Activated CD4-positive, alpha-beta memory T cell treated with anti-CD3 and anti-CD28 coated beads, Interleukin-2, amount 10 ng/mL, durations not matched to agents 7 days and 5 days (primary cell): ENCODE measurements at regions not wholly inside any gene's neighbourhood (a gene's known extent, or its start where the extent isn't known, plus 50 kb on each side); places are given as distances from the start of the nearest gene placed in this dataset.

Source experiments
- CTCF ChIA-PET: fragments of 350-600 bp; sonication (Branson Sonifier 250); formaldehyde crosslinking; loops from one replicate; lab custom pipeline; 2021; ENCODE audit warnings: antibody characterized with exemption, inconsistent platforms; lab: Charles Lee
- POLR2A ChIA-PET: fragments of 350-600 bp; sonication (Branson Sonifier 250); formaldehyde crosslinking; loops from one replicate; lab custom pipeline; 2021; ENCODE audit warnings: antibody characterized with exemption; lab: Charles Lee
- DNase-seq: peaks from one replicate; pipeline ENCODE4 v3.0.0-alpha.2; 2020
- H3K27ac Mint-ChIP-seq: one replicate; pipeline ENCODE4 v1.8.0; 2021; ENCODE audit warnings: mild to moderate bottlenecking, mixed read lengths
- H3K27me3 Mint-ChIP-seq: one replicate; pipeline ENCODE4 v1.8.0; 2021; ENCODE audit warnings: mixed read lengths
- H3K36me3 Mint-ChIP-seq: one replicate; pipeline ENCODE4 v1.8.0; 2021; ENCODE audit warnings: low read depth, mixed read lengths
- H3K4me1 Mint-ChIP-seq: one replicate; pipeline ENCODE4 v1.8.0; 2021; ENCODE audit warnings: mixed read lengths
- H3K4me3 Mint-ChIP-seq: one replicate; pipeline ENCODE4 v1.8.0; 2021; ENCODE audit warnings: mild to moderate bottlenecking, mixed read lengths
- H3K9me3 Mint-ChIP-seq: one replicate; pipeline ENCODE4 v1.8.0; 2021; ENCODE audit warnings: mixed read lengths

GRCh38 chr1:229778794-229779193 lies 152.7 kb downstream of the URB2 start:
- Mint-ChIP-seq H3K27me3 (peaks cover 9% of the 10 kb centered on the region), H3K27ac (no peak overlapping the region), H3K36me3 (no peaks in the 10 kb centered on the region), H3K9me3 (no peaks in the 10 kb centered on the region), H3K4me3 (no peak overlapping the region), H3K4me1 (no peaks in the 10 kb centered on the region)
- ChIA-PET CTCF (no interaction called here), POLR2A (no interaction called here)
- no peak for DNase-seq

GRCh38 chr1:229781453-229781852 lies 155.4 kb downstream of the URB2 start:
- Mint-ChIP-seq H3K27ac (no peak overlapping the region), H3K27me3 (peaks cover 12% of the 10 kb centered on the region), H3K4me3 (no peak overlapping the region), H3K4me1 (no peaks in the 10 kb centered on the region), H3K36me3 (no peaks in the 10 kb centered on the region), H3K9me3 (no peaks in the 10 kb centered on the region)
- ChIA-PET POLR2A (no interaction called here), CTCF (no interaction called here)
- no peak for DNase-seq

- ChIA-PET POLR2A (no interaction called here), CTCF (no interaction called here)
- no peak overlapping the region for H3K4me3 Mint-ChIP-seq
- no peak for DNase-seq
- H3K27ac Mint-ChIP-seq: no peak overlapping the region
- H3K36me3 Mint-ChIP-seq: no peaks in the 10 kb centered on the region
- peaks cover under 1% of the 10 kb centered on the region for H3K9me3 Mint-ChIP-seq
- no peaks in the 10 kb centered on the region for H3K4me1 Mint-ChIP-seq
- H3K27me3 Mint-ChIP-seq: peaks cover 18% of the 10 kb centered on the region
Measured at GRCh38 chr1:229782469-229782868, 156.4 kb downstream of the URB2 start.

GRCh38 chr1:229784834-229785233 lies 158.8 kb downstream of the URB2 start:
- POLR2A ChIA-PET: no interaction called here
- Mint-ChIP-seq H3K9me3 (peaks cover 7% of the 10 kb centered on the region), H3K27ac (no peak overlapping the region), H3K4me1 (no peaks in the 10 kb centered on the region), H3K36me3 (no peaks in the 10 kb centered on the region), H3K4me3 (no peak overlapping the region), H3K27me3 (peaks cover 27% of the 10 kb centered on the region)
- no peak for DNase-seq
- CTCF ChIA-PET: no interaction called here

- Mint-ChIP-seq H3K9me3 (peaks cover 7% of the 10 kb centered on the region), H3K36me3 (no peaks in the 10 kb centered on the region), H3K27me3 (peaks cover 24% of the 10 kb centered on the region), H3K27ac (no peak overlapping the region), H3K4me1 (no peaks in the 10 kb centered on the region), H3K4me3 (no peak overlapping the region)
- POLR2A ChIA-PET: no interaction called here
- no peak for DNase-seq
- CTCF ChIA-PET: no interaction called here
Measured at GRCh38 chr1:229786974-229787610, 161.0 kb downstream of the URB2 start.

GRCh38 chr1:229788004-229788403 lies 162.0 kb downstream of the URB2 start:
- H3K4me3 Mint-ChIP-seq: no peak overlapping the region
- ChIA-PET CTCF (no interaction called here), POLR2A (no interaction called here)
- H3K4me1 Mint-ChIP-seq: no peaks in the 10 kb centered on the region
- no peak for DNase-seq
- H3K27me3 Mint-ChIP-seq: peaks cover 22% of the 10 kb centered on the region
- H3K36me3 Mint-ChIP-seq: no peaks in the 10 kb centered on the region
- H3K27ac Mint-ChIP-seq: no peak overlapping the region
- peaks cover 7% of the 10 kb centered on the region for H3K9me3 Mint-ChIP-seq

- ChIA-PET POLR2A (no interaction called here), CTCF (no interaction called here)
- Mint-ChIP-seq H3K27ac (no peak overlapping the region), H3K27me3 (peaks cover 19% of the 10 kb centered on the region), H3K9me3 (peaks cover 7% of the 10 kb centered on the region), H3K4me1 (peaks cover 2% of the 10 kb centered on the region), H3K4me3 (no peak overlapping the region), H3K36me3 (no peaks in the 10 kb centered on the region)
- no peak for DNase-seq
Measured at GRCh38 chr1:229792012-229792975, 166.2 kb downstream of the URB2 start.

GRCh38 chr1:229793488-229793887 lies 167.4 kb downstream of the URB2 start:
- Mint-ChIP-seq H3K27me3 (peaks cover 13% of the 10 kb centered on the region), H3K36me3 (no peaks in the 10 kb centered on the region), H3K4me1 (peaks cover 2% of the 10 kb centered on the region), H3K27ac (no peak overlapping the region), H3K9me3 (peaks cover 3% of the 10 kb centered on the region), H3K4me3 (no peak overlapping the region)
- ChIA-PET POLR2A (interaction anchor here (0.7 kb wide), 1 partner anchor 431 kb away, joined by 3 read pairs; no protein-coding TSS in a partner anchor), CTCF (no interaction called here)
- DNase-seq: no peak

- DNase-seq: no peak
- Mint-ChIP-seq H3K9me3 (peaks cover 6% of the 10 kb centered on the region), H3K27ac (no peak overlapping the region), H3K36me3 (no peaks in the 10 kb centered on the region), H3K27me3 (peaks cover 10% of the 10 kb centered on the region), H3K4me1 (peaks cover 2% of the 10 kb centered on the region), H3K4me3 (no peak overlapping the region)
- POLR2A ChIA-PET: no interaction called here
- CTCF ChIA-PET: no interaction called here
Measured at GRCh38 chr1:229798558-229798957, 172.5 kb downstream of the URB2 start.

GRCh38 chr1:229803626-229804217 lies 177.7 kb downstream of the URB2 start:
- Mint-ChIP-seq H3K9me3 (peaks cover 12% of the 10 kb centered on the region), H3K27me3 (no peaks in the 10 kb centered on the region), H3K4me1 (no peaks in the 10 kb centered on the region), H3K36me3 (no peaks in the 10 kb centered on the region), H3K4me3 (no peak overlapping the region), H3K27ac (no peak overlapping the region)
- ChIA-PET CTCF (no interaction called here), POLR2A (no interaction called here)
- DNase-seq: no peak

GRCh38 chr1:229808272-229808671 lies 182.2 kb downstream of the URB2 start:
- POLR2A ChIA-PET: no interaction called here
- no peak for DNase-seq
- Mint-ChIP-seq H3K9me3 (peaks cover 26% of the 10 kb centered on the region), H3K27ac (no peak overlapping the region), H3K27me3 (peaks cover 9% of the 10 kb centered on the region), H3K4me1 (no peaks in the 10 kb centered on the region), H3K36me3 (no peaks in the 10 kb centered on the region), H3K4me3 (no peak overlapping the region)
- CTCF ChIA-PET: no interaction called here

- DNase-seq: no peak
- ChIA-PET CTCF (no interaction called here), POLR2A (no interaction called here)
- Mint-ChIP-seq H3K27me3 (peaks cover 9% of the 10 kb centered on the region), H3K4me1 (no peaks in the 10 kb centered on the region), H3K9me3 (peaks cover 19% of the 10 kb centered on the region), H3K4me3 (no peak overlapping the region), H3K36me3 (no peaks in the 10 kb centered on the region), H3K27ac (no peak overlapping the region)
Measured at GRCh38 chr1:229810140-229810539, 184.1 kb downstream of the URB2 start.

GRCh38 chr1:229810961-229811360 lies 184.9 kb downstream of the URB2 start:
- peaks cover 14% of the 10 kb centered on the region for H3K9me3 Mint-ChIP-seq
- POLR2A ChIA-PET: no interaction called here
- H3K27me3 Mint-ChIP-seq: peaks cover 9% of the 10 kb centered on the region

More at GRCh38 chr1:229810961-229811360, 184.9 kb downstream of the URB2 start:
- Mint-ChIP-seq H3K4me3 (no peak overlapping the region), H3K36me3 (no peaks in the 10 kb centered on the region), H3K27ac (no peak overlapping the region), H3K4me1 (no peaks in the 10 kb centered on the region)
- DNase-seq: no peak
- CTCF ChIA-PET: no interaction called here
